ENCODE measurements at regions not wholly inside any gene's neighbourhood (a gene's known extent, or its start where the extent isn't known, plus 50 kb on each side); places are given as distances from the start of the nearest gene placed in this dataset.

- no peak for TF ChIP-seq CTCF (optimal IDR thresholded peaks at IDR 0.05 in 1 of 3, IDR thresholded peaks at IDR 0.05 in 1 of 3, conservative IDR thresholded peaks at IDR 0.05 in 1 of 3; ENCODE audit: extremely low read depth in 1 of 3, insufficient read depth in 2 of 3, low read length in 3 of 3)
- no peak for TF ChIP-seq EZH2 (IDR thresholded peaks at IDR 0.05; ENCODE audit: low read length)
Observed at GRCh38 chr5:67379753-67380152, 183.2 kb upstream of the CD180 start.
